ENCODE measurements at regions not wholly inside any gene's neighbourhood (a gene's known extent, or its start where the extent isn't known, plus 50 kb on each side); places are given as distances from the start of the nearest gene placed in this dataset.
"Not testable (repeated sequence)": the region's sequence is repeated elsewhere in the genome, so short reads cannot be mapped to it uniquely, and the experiment has no call there.

GRCh38 chr15:96122077-96123027 is 208.1 kb upstream of the NR2F2 start:
- no peak for DNase-seq

- DNase-seq, result no peak
These were observed 207.5 kb upstream of the NR2F2 start for GRCh38 chr15:96123028-96123400.

GRCh38 chr15:96123630-96124187 is 206.8 kb upstream of the NR2F2 start:
- no peak for DNase-seq

GRCh38 chr15:96124436-96124835 is 206.1 kb upstream of the NR2F2 start:
- no peak for DNase-seq

GRCh38 chr15:96125721-96126415 is 204.6 kb upstream of the NR2F2 start:
- DNase-seq, result no peak

- no peak for DNase-seq
These were observed 203.6 kb upstream of the NR2F2 start for GRCh38 chr15:96126859-96127258.

- no peak for DNase-seq
These were observed 199.8 kb upstream of the NR2F2 start for GRCh38 chr15:96130734-96131133.

GRCh38 chr15:96132126-96132525 is 198.4 kb upstream of the NR2F2 start:
- no peak for DNase-seq

GRCh38 chr15:96135166-96136093 is 195.1 kb upstream of the NR2F2 start:
- no peak for DNase-seq

GRCh38 chr15:96138985-96139384 is 191.5 kb upstream of the NR2F2 start:
- no peak for DNase-seq

- DNase-seq, result no peak
These were observed 188.0 kb upstream of the NR2F2 start for GRCh38 chr15:96142498-96142897.

- no peak for DNase-seq
These were observed 185.8 kb upstream of the NR2F2 start for GRCh38 chr15:96144734-96145133.

GRCh38 chr15:96146726-96147125 is 183.8 kb upstream of the NR2F2 start:
- no peak for DNase-seq

GRCh38 chr15:96147267-96147666 is 183.2 kb upstream of the NR2F2 start:
- no peak for DNase-seq

- no peak for DNase-seq
These were observed 180.2 kb upstream of the NR2F2 start for GRCh38 chr15:96150254-96150653.

GRCh38 chr15:96151749-96152148 is 178.8 kb upstream of the NR2F2 start:
- DNase-seq, result not testable (repeated sequence)

GRCh38 chr15:96153929-96154328 is 176.6 kb upstream of the NR2F2 start:
- DNase-seq, result no peak

- DNase-seq, result peak; percentile 65
These were observed 171.6 kb upstream of the NR2F2 start for GRCh38 chr15:96158938-96159337.

- peak; percentile 79 for DNase-seq
These were observed 170.2 kb upstream of the NR2F2 start for GRCh38 chr15:96160269-96160668.

- DNase-seq, result no peak
These were observed 169.7 kb upstream of the NR2F2 start for GRCh38 chr15:96160800-96161199.

- no peak for DNase-seq
These were observed 168.2 kb upstream of the NR2F2 start for GRCh38 chr15:96162322-96162721.

GRCh38 chr15:96165081-96165480 is 165.4 kb upstream of the NR2F2 start:
- DNase-seq, result no peak

Measured in muscle of arm (tissue), 1 donor.